ENCODE measurements at regions not wholly inside any gene's neighbourhood (a gene's known extent, or its start where the extent isn't known, plus 50 kb on each side); places are given as distances from the start of the nearest gene placed in this dataset.
"Not testable (repeated sequence)": the region's sequence is repeated elsewhere in the genome, so short reads cannot be mapped to it uniquely, and the experiment has no call there.

GRCh38 chr2:138293549-138293948 lies 208.0 kb upstream of the SPOPL start:
- Mint-ChIP-seq H3K36me3 (ENCODE audit: low read depth) (no peaks in the 10 kb centered on the region), H3K27me3 (ENCODE audit: low read depth) (no peaks in the 10 kb centered on the region), H3K4me3 (no peak overlapping the region), H3K4me1 (ENCODE audit: low read depth) (no peaks in the 10 kb centered on the region), H3K9me3 (peaks cover 10% of the 10 kb centered on the region), H3K27ac (no peak overlapping the region)
- no peak for DNase-seq
- intact Hi-C loops (cut with micrococcal nuclease), result no loop called here
- CTCF ChIA-PET, result no interaction called here

- CTCF ChIA-PET, result no interaction called here
- Mint-ChIP-seq H3K27me3 (ENCODE audit: low read depth) (no peaks in the 10 kb centered on the region), H3K4me1 (ENCODE audit: low read depth) (no peaks in the 10 kb centered on the region), H3K36me3 (ENCODE audit: low read depth) (no peaks in the 10 kb centered on the region), H3K27ac (no peak overlapping the region), H3K9me3 (peaks cover 4% of the 10 kb centered on the region), H3K4me3 (no peak overlapping the region)
- no peak for DNase-seq
- intact Hi-C loops (cut with micrococcal nuclease), result no loop called here
Observed at GRCh38 chr2:138294451-138294850, 207.1 kb upstream of the SPOPL start.

- no peaks in the 10 kb centered on the region for H3K4me1 Mint-ChIP-seq (ENCODE audit: low read depth)
- no peak overlapping the region for H3K4me3 Mint-ChIP-seq
- no peaks in the 10 kb centered on the region for H3K27me3 Mint-ChIP-seq (ENCODE audit: low read depth)
- peaks cover 4% of the 10 kb centered on the region for H3K9me3 Mint-ChIP-seq
- intact Hi-C loops (cut with micrococcal nuclease), result no loop called here
- CTCF ChIA-PET, result no interaction called here
- H3K27ac Mint-ChIP-seq, result no peak overlapping the region
- DNase-seq, result no peak
- no peaks in the 10 kb centered on the region for H3K36me3 Mint-ChIP-seq (ENCODE audit: low read depth)
Observed at GRCh38 chr2:138296365-138296764, 205.2 kb upstream of the SPOPL start.

- H3K27me3 Mint-ChIP-seq (ENCODE audit: low read depth), result no peaks in the 10 kb centered on the region
- H3K4me3 Mint-ChIP-seq, result no peak overlapping the region
- H3K9me3 Mint-ChIP-seq, result no peaks in the 10 kb centered on the region
- H3K4me1 Mint-ChIP-seq (ENCODE audit: low read depth), result no peaks in the 10 kb centered on the region
- no peak for DNase-seq
- no peak overlapping the region for H3K27ac Mint-ChIP-seq
- H3K36me3 Mint-ChIP-seq (ENCODE audit: low read depth), result no peaks in the 10 kb centered on the region
- CTCF ChIA-PET, result no interaction called here
- intact Hi-C loops (cut with micrococcal nuclease), result no loop called here
Observed at GRCh38 chr2:138298120-138298814, 203.3 kb upstream of the SPOPL start.

GRCh38 chr2:138298900-138299299 lies 202.7 kb upstream of the SPOPL start:
- H3K4me1 Mint-ChIP-seq (ENCODE audit: low read depth), result no peaks in the 10 kb centered on the region
- H3K4me3 Mint-ChIP-seq, result no peak overlapping the region
- CTCF ChIA-PET, result no interaction called here
- H3K9me3 Mint-ChIP-seq, result no peaks in the 10 kb centered on the region
- intact Hi-C loops (cut with micrococcal nuclease), result no loop called here
- no peak overlapping the region for H3K27ac Mint-ChIP-seq
- no peaks in the 10 kb centered on the region for H3K36me3 Mint-ChIP-seq (ENCODE audit: low read depth)
- no peak for DNase-seq
- H3K27me3 Mint-ChIP-seq (ENCODE audit: low read depth), result no peaks in the 10 kb centered on the region

GRCh38 chr2:138306626-138307025 lies 194.9 kb upstream of the SPOPL start:
- no peak for DNase-seq
- intact Hi-C loops (cut with micrococcal nuclease), result no loop called here
- Mint-ChIP-seq H3K27ac (no peak overlapping the region), H3K4me1 (ENCODE audit: low read depth) (no peaks in the 10 kb centered on the region), H3K27me3 (ENCODE audit: low read depth) (peaks cover 3% of the 10 kb centered on the region), H3K36me3 (ENCODE audit: low read depth) (no peaks in the 10 kb centered on the region), H3K9me3 (no peaks in the 10 kb centered on the region), H3K4me3 (no peak overlapping the region)
- CTCF ChIA-PET, result no interaction called here

GRCh38 chr2:138307099-138307498 lies 194.5 kb upstream of the SPOPL start:
- DNase-seq, result no peak
- no peak overlapping the region for H3K4me3 Mint-ChIP-seq
- no peaks in the 10 kb centered on the region for H3K4me1 Mint-ChIP-seq (ENCODE audit: low read depth)
- H3K27me3 Mint-ChIP-seq (ENCODE audit: low read depth), result peaks cover 3% of the 10 kb centered on the region
- no peaks in the 10 kb centered on the region for H3K9me3 Mint-ChIP-seq
- no peaks in the 10 kb centered on the region for H3K36me3 Mint-ChIP-seq (ENCODE audit: low read depth)
- CTCF ChIA-PET, result no interaction called here
- intact Hi-C loops (cut with micrococcal nuclease), result no loop called here
- no peak overlapping the region for H3K27ac Mint-ChIP-seq

GRCh38 chr2:138309760-138310159 lies 191.8 kb upstream of the SPOPL start:
- intact Hi-C loops (cut with micrococcal nuclease), result no loop called here
- no peaks in the 10 kb centered on the region for H3K4me1 Mint-ChIP-seq (ENCODE audit: low read depth)
- H3K27me3 Mint-ChIP-seq (ENCODE audit: low read depth), result peaks cover 3% of the 10 kb centered on the region
- no peak for DNase-seq
- CTCF ChIA-PET, result interaction anchor here (0.5 kb wide), 1 partner anchor 242 kb away, joined by 3 read pairs; no protein-coding TSS in a partner anchor
- H3K36me3 Mint-ChIP-seq (ENCODE audit: low read depth), result no peaks in the 10 kb centered on the region
- H3K27ac Mint-ChIP-seq, result no peak overlapping the region
- H3K9me3 Mint-ChIP-seq, result peaks cover 2% of the 10 kb centered on the region
- H3K4me3 Mint-ChIP-seq, result no peak overlapping the region

GRCh38 chr2:138312061-138312460 lies 189.5 kb upstream of the SPOPL start:
- H3K4me1 Mint-ChIP-seq (ENCODE audit: low read depth), result no peaks in the 10 kb centered on the region
- DNase-seq, result no peak
- peaks cover 10% of the 10 kb centered on the region for H3K9me3 Mint-ChIP-seq
- CTCF ChIA-PET, result no interaction called here
- peaks cover 3% of the 10 kb centered on the region for H3K27me3 Mint-ChIP-seq (ENCODE audit: low read depth)
- H3K4me3 Mint-ChIP-seq, result no peak overlapping the region
- intact Hi-C loops (cut with micrococcal nuclease), result no loop called here
- H3K27ac Mint-ChIP-seq, result no peak overlapping the region
- no peaks in the 10 kb centered on the region for H3K36me3 Mint-ChIP-seq (ENCODE audit: low read depth)

- intact Hi-C loops (cut with micrococcal nuclease); H3K9me3 Mint-ChIP-seq; DNase-seq; H3K36me3 Mint-ChIP-seq (ENCODE audit: low read depth); H3K27ac Mint-ChIP-seq; H3K27me3 Mint-ChIP-seq (ENCODE audit: low read depth); H3K4me3 Mint-ChIP-seq; CTCF ChIA-PET; H3K4me1 Mint-ChIP-seq (ENCODE audit: low read depth): not testable (repeated sequence)
Observed at GRCh38 chr2:138315619-138316018, 186.0 kb upstream of the SPOPL start.

- CTCF ChIA-PET, result no interaction called here
- Mint-ChIP-seq H3K27me3 (ENCODE audit: low read depth) (no peaks in the 10 kb centered on the region), H3K9me3 (peaks cover 7% of the 10 kb centered on the region), H3K4me1 (ENCODE audit: low read depth) (no peaks in the 10 kb centered on the region), H3K27ac (no peak overlapping the region), H3K4me3 (no peak overlapping the region), H3K36me3 (ENCODE audit: low read depth) (no peaks in the 10 kb centered on the region)
- intact Hi-C loops (cut with micrococcal nuclease), result no loop called here
- DNase-seq, result no peak
Observed at GRCh38 chr2:138319616-138320015, 182.0 kb upstream of the SPOPL start.

GRCh38 chr2:138321458-138321857 lies 180.1 kb upstream of the SPOPL start:
- peaks cover under 1% of the 10 kb centered on the region for H3K9me3 Mint-ChIP-seq
- intact Hi-C loops (cut with micrococcal nuclease), result no loop called here
- no peak for DNase-seq
- H3K27ac Mint-ChIP-seq, result no peak overlapping the region
- CTCF ChIA-PET, result interaction anchor here (0.6 kb wide), 1 partner anchor 338 kb away, joined by 3 read pairs; no protein-coding TSS in a partner anchor
- H3K4me3 Mint-ChIP-seq, result no peak overlapping the region
- H3K4me1 Mint-ChIP-seq (ENCODE audit: low read depth), result no peaks in the 10 kb centered on the region
- H3K36me3 Mint-ChIP-seq (ENCODE audit: low read depth), result no peaks in the 10 kb centered on the region
- no peaks in the 10 kb centered on the region for H3K27me3 Mint-ChIP-seq (ENCODE audit: low read depth)

GRCh38 chr2:138323382-138324067 lies 178.0 kb upstream of the SPOPL start:
- Mint-ChIP-seq H3K4me3 (no peak overlapping the region), H3K36me3 (ENCODE audit: low read depth) (no peaks in the 10 kb centered on the region), H3K4me1 (ENCODE audit: low read depth) (no peaks in the 10 kb centered on the region), H3K27ac (no peak overlapping the region), H3K27me3 (ENCODE audit: low read depth) (no peaks in the 10 kb centered on the region), H3K9me3 (no peaks in the 10 kb centered on the region)
- DNase-seq, result no peak
- CTCF ChIA-PET, result no interaction called here
- intact Hi-C loops (cut with micrococcal nuclease), result no loop called here

Data from activated naive CD4-positive, alpha-beta T cell treated with anti-CD3 and anti-CD28 coated beads for 36 hours (primary cell).